ENCODE measurements at regions not wholly inside any gene's neighbourhood (a gene's known extent, or its start where the extent isn't known, plus 50 kb on each side); places are given as distances from the start of the nearest gene placed in this dataset.
"Not testable (repeated sequence)": the region's sequence is repeated elsewhere in the genome, so short reads cannot be mapped to it uniquely, and the experiment has no call there.

DNA sequence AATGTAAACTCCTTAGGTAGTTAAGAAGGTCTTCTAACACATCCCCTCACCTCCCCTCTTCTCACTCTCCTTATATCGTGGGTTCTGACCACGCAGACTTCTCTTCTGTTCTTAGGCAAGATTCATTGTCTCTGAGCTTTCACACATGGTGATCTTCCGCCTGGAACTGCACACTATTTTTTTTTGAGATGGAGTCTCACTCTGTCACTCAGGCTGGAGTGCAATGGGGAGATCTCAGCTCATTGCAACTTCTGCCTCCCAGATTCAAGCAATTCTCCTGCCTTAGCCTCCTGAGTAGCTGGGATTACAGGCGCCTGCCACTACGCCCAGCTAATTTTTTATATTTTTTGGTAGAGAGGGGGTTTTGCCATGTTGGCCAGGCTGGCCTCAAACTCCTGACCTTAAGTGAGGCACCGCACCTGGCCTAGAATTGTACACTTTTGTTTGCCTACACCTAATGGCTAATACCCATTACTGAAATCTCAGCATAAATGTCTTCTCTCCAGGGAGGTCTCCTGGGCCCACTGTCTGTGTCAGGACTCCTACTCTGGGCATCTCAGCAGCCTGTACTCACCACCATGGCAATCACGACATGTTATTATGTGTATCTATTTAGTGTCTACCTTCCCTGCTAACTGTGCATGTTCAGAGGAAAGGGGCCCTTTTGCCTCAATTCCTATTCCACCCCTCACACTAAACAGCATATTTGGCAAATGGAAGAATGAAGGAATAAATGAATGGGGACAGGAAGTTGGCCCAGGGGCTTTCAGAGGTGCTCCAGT lies 646.3 kb upstream of the DPP6 start:
- no peaks in the 10 kb centered on the region for H3K4me1 ChIP-seq (replicated peaks in 1 of 2)
- in situ Hi-C loops (cut with MboI; ENCODE audit: low pct_unique_long_range_greater_than_20kb in 2 of 9, low sequenced_read_pairs in 9 of 9, unreplicated experiment in 9 of 9): no loop called here
- ATAC-seq (replicated peaks in 6 of 8): no peak
- H3K27ac ChIP-seq: no peak overlapping the region
- WGBS, 10 experiments: 9 to 81% (median 41%) methylated on average over 2 to 6 of the region's 7 CpGs; no CpG with 5 or more reads in 4 of the 10 experiments
- H3K4me3 ChIP-seq: no peak overlapping the region

DNA sequence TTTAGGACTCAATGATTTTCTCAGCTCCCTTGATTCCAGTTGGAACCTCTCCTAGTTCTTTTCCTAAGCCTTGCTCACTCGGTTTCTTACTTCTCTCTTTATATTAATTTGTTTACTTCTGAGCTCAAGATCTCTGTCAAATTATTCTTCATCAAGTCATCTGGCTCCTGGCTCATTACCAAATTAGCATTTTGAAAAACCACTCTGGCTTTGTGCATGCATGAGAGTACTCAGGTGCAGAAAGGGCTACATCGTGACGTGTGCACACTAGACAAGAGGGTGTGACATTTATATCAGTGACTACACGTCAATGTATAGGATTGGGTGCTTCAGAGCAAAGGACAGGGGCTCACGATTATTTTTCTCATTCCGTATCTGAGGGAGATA lies 645.7 kb upstream of the DPP6 start:
- Histone ChIP-seq H3K4me3 (no peak overlapping the region), H3K27ac (no peak overlapping the region), H3K4me1 (replicated peaks in 1 of 2) (no peaks in the 10 kb centered on the region)
- 11 to 85% (median 38%) methylated on average over 1 to 6 of the region's 6 CpGs; no CpG with 5 or more reads in 2 of the 10 experiments for WGBS, 10 experiments
- in situ Hi-C loops (cut with MboI; ENCODE audit: low pct_unique_long_range_greater_than_20kb in 2 of 9, low sequenced_read_pairs in 9 of 9, unreplicated experiment in 9 of 9): no loop called here
- ATAC-seq (replicated peaks in 6 of 8): no peak

DNA sequence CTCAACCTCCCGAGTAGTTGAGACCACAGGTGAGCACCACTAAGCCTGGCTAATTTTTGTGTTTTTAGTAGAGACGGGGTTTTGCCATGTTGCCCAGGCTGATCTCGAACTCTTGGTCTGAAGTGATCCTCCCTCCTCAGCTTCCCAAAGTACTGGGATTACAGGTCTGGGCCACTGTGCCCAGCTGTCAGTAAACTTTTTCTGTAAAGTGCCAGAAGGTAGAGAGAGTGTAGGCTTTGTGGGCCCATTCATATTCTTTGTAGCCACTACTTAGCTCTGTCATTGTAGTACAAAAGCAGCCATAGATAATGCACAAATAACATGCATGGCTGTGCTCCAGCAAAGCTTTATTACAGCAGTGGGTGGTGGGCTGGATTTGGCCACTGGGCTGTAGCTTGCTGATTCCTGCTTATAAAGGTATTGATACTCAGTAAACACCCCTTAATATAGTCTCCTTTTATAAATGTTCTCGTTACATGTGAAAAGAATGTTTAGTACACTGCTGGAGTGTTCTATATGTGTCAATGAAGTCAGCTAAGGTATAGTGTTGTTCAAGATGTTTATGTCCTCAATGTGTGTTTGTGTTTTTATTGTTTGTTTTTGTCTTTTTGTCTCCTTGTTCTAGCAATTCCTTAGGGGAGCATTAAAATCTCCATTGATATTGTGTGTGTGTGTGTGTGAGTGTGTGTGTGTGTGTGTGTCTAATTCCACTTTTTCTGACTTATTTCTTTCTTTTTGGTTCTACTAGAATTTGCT lies 644.7 kb upstream of the DPP6 start:
- in situ Hi-C loops (cut with MboI; ENCODE audit: low pct_unique_long_range_greater_than_20kb in 2 of 9, low sequenced_read_pairs in 9 of 9, unreplicated experiment in 9 of 9): no loop called here

DNA sequence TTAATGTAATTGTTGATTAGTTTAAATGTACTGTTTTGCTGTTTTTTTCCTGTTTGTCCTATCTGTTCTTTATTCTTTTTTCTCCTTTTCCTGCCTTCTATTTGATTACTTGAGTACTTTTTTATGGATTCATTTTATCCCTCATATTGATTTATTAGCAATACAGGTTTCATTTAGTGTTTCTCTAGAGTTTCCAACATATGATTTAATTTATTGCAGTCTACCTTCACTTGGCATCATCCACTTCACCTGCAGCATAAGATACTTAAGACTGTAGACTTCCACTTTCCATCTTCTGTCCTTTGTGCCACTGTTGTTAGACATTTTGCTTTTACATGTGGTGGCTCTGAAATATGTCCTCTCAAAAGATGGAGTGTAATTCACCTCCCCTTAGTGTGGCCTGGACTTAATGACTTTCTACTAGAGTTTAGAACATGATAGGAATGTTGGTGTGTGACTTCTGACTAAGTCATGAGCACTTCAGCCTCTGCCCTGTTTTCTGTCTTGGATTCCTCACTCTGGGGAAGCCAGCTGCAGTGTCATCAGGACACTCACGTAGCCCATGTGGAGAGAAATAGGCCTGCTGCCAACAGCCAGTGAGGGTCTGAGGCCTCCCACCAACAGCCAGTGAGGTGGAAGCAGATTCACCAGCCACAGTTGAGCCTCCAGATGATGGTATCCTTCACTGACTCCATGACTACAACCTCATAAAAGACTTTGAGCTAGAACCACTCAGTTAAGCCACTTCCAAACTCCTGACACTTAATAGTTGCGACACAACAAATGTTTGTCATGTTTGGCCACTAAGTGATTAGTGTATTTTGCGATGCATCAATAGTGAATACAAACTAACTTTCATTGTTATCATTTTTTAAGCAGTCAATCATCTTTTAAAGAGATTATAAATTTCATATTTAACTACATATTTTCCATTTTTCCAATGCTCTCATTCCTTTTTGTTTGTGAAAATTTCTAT lies 643.5 kb upstream of the DPP6 start:
- no peak for ATAC-seq (replicated peaks in 6 of 8)
- Histone ChIP-seq H3K4me3 (no peak overlapping the region), H3K27ac (no peak overlapping the region), H3K4me1 (replicated peaks in 1 of 2) (no peaks in the 10 kb centered on the region)
- in situ Hi-C loops (cut with MboI; ENCODE audit: low pct_unique_long_range_greater_than_20kb in 2 of 9, low sequenced_read_pairs in 9 of 9, unreplicated experiment in 9 of 9): no loop called here
- WGBS, 10 experiments: 5 to 90% (median 31%) methylated on average over 1 to 3 of the region's 3 CpGs; no CpG with 5 or more reads in 2 of the 10 experiments

More for the DNA sequence above, 644.7 kb upstream of the DPP6 start:
- H3K4me1 ChIP-seq (replicated peaks in 1 of 2): no peaks in the 10 kb centered on the region
- no peak for ATAC-seq (replicated peaks in 6 of 8)
- WGBS, 10 experiments: 0 to 86% (median 9%) methylated on average over 1 to 4 of the region's 4 CpGs; no CpG with 5 or more reads in 3 of the 10 experiments
- H3K27ac ChIP-seq: no peak overlapping the region
- H3K4me3 ChIP-seq: no peak overlapping the region

DNA sequence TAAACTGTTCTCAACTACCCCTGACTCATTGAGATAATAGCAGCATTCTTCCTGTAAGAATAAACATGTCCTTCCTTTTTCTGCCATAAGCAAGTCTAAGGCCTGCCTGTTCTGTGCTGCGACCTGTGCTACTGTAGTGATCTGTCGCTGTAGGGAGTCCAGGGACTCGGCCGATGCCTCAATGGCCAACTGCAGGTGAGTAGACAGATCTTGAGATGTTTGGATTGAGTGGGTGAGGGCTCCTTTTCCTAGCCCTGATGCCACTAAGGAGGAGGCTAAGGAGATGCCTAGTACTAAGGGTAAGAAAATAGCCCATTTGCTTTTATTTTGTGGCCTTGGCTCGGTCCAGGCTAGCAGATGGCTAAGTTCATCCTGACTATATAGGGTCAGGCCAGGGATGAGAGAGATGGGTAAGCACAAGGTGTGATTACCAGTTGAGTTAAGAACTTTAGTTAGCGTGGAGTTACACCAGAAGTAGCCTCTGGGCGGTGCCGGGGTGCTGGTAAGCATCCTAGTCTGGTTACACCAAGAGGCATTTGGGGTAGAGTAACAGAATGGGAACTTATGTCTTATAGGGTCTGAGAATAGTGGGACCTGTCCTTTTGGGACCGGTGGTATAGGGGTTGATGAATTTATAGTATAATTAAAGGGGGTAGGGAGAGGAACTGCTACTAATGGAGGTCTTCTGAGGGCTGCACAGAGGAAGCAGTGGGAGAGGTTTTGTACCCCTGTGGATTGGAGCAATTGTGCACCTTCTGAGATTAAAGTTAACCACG lies 642.4 kb upstream of the DPP6 start:
- 0 to 84% (median 63%) methylated on average over 1 to 9 of the region's 10 CpGs; no CpG with 5 or more reads in 3 of the 10 experiments for whole genome bisulfite sequencing, 10 experiments
- H3K27ac ChIP-seq; ATAC-seq (replicated peaks in 6 of 8); in situ Hi-C loops (cut with MboI; ENCODE audit: low pct_unique_long_range_greater_than_20kb in 2 of 9, low sequenced_read_pairs in 9 of 9, unreplicated experiment in 9 of 9); H3K4me3 ChIP-seq; H3K4me1 ChIP-seq (replicated peaks in 1 of 2): not testable (repeated sequence)

DNA sequence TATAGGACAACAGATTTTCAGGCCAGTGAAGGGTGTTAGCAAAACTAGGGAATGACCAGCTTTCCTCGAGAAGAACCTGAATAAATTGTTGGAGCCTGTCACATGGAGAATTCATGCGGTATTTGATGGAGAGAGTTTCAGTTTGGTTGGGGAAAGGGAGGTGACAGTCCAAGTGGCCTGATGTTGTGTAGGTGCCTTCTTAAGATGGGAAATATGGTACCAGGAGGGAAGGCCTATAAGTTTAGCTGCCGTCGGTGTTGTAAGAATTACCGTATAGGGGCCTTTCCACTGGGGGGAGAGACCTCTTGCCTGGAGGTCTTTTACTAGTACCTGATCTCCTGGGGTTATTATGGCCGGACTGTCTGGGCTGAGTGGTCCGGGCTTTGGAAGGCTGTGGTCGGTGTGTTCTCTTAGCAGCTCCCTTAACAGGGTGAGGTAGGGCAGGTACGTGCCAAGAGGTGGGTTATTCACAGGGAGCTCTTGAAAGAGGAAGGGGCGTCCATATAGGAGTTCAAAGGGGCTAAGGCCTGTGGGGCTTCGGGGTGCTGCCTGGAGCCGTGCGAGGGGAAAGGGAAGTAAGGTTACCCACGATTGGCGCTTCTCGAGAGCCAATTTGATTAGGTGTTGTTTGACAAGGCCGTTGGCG lies 641.1 kb upstream of the DPP6 start:
- H3K4me1 ChIP-seq (replicated peaks in 1 of 2); H3K27ac ChIP-seq; in situ Hi-C loops (cut with MboI; ENCODE audit: low pct_unique_long_range_greater_than_20kb in 2 of 9, low sequenced_read_pairs in 9 of 9, unreplicated experiment in 9 of 9); ATAC-seq (replicated peaks in 6 of 8); H3K4me3 ChIP-seq: not testable (repeated sequence)
- 0 to 100% (median 66%) methylated on average over 1 to 10 of the region's 18 CpGs for WGBS, 10 experiments

DNA sequence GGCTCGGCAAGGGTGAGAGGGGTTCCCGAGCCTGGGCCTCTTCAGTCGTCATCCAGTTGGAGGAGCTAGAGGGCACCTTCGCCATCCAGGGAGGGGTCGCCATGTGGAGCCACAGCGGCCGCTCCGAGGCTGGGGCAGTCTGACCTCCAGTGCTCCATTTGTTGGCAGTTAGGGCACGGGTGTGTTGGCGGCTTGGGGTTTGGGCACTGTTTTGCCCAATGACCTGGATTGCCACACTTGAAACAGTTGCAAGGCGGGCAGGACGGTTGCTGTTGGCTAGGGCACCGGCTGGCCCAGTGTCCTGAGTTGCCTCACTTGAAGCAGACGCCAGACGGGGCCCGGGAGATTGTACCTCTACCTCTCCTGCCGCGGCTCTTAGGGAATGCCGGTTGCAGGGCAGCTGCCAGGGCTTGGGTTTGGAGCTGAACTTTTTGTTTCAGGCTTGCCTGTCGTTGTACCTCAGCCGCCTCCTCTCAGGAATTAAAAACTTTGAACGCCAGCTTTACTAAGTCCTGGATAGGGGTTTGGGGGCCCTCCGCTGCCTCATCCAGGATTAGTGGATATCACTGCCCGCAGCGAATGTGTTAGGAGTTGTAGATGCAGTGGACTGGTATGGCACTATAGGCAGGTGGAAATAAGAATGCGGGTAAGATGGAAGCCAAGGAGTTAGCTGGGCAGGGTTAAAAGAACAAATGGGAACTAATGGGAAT lies 639.9 kb upstream of the DPP6 start:
- in situ Hi-C loops (cut with MboI; ENCODE audit: low pct_unique_long_range_greater_than_20kb in 2 of 9, low sequenced_read_pairs in 9 of 9, unreplicated experiment in 9 of 9); H3K27ac ChIP-seq; H3K4me3 ChIP-seq; ATAC-seq (replicated peaks in 6 of 8); H3K4me1 ChIP-seq (replicated peaks in 1 of 2): not testable (repeated sequence)
- 0 to 100% (median 95%) methylated on average over 1 to 7 of the region's 26 CpGs; no CpG with 5 or more reads in 2 of the 10 experiments for WGBS, 10 experiments

DNA sequence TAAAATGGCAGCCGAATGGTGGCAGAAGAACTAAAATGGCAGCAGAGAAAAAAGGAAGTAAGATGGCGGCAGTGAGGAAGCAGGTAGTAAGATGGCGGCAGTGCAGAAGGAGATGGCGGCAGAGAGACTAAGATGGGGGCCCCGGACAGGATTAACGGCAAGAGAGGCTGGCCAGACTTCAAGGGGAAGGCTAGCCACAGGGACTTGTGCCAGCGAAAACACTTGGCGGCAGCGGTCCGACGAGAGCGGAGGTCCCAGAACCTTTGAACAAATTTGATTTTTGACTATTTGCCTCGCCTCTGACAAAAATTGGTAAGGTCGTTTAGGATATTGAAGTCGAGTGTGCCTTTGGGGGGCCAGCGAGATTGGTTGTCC lies 639.4 kb upstream of the DPP6 start:
- H3K4me1 ChIP-seq (replicated peaks in 1 of 2); in situ Hi-C loops (cut with MboI; ENCODE audit: low pct_unique_long_range_greater_than_20kb in 2 of 9, low sequenced_read_pairs in 9 of 9, unreplicated experiment in 9 of 9); ATAC-seq (replicated peaks in 6 of 8); H3K27ac ChIP-seq; H3K4me3 ChIP-seq: not testable (repeated sequence)
- 52 to 91% (median 84%) methylated on average over 1 to 12 of the region's 16 CpGs; no CpG with 5 or more reads in 2 of the 10 experiments for WGBS, 10 experiments

DNA sequence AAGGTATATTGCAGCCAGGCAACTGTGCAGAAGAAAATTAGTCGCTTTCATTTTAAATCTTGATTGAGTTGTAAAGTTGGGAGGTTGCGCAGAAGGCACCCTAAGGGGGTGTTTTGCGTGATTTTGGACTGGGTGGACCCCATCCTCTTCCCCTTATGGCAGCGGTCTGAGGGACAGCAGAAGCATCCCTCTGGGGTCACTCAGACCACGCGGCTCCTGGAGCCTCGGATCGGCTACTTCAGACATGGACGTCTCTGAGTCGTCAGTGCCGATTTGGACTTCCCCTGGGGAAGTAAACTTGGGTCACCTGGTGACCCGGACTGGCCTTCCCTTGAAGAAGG lies 639.0 kb upstream of the DPP6 start:
- ATAC-seq (replicated peaks in 6 of 8): no peak
- Histone ChIP-seq H3K4me3 (no peak overlapping the region), H3K4me1 (replicated peaks in 1 of 2) (no peaks in the 10 kb centered on the region), H3K27ac (no peak overlapping the region)
- 20 to 83% (median 37%) methylated on average over 1 to 2 of the region's 12 CpGs; no CpG with 5 or more reads in 6 of the 10 experiments for WGBS, 10 experiments
- in situ Hi-C loops (cut with MboI; ENCODE audit: low pct_unique_long_range_greater_than_20kb in 2 of 9, low sequenced_read_pairs in 9 of 9, unreplicated experiment in 9 of 9): no loop called here

DNA sequence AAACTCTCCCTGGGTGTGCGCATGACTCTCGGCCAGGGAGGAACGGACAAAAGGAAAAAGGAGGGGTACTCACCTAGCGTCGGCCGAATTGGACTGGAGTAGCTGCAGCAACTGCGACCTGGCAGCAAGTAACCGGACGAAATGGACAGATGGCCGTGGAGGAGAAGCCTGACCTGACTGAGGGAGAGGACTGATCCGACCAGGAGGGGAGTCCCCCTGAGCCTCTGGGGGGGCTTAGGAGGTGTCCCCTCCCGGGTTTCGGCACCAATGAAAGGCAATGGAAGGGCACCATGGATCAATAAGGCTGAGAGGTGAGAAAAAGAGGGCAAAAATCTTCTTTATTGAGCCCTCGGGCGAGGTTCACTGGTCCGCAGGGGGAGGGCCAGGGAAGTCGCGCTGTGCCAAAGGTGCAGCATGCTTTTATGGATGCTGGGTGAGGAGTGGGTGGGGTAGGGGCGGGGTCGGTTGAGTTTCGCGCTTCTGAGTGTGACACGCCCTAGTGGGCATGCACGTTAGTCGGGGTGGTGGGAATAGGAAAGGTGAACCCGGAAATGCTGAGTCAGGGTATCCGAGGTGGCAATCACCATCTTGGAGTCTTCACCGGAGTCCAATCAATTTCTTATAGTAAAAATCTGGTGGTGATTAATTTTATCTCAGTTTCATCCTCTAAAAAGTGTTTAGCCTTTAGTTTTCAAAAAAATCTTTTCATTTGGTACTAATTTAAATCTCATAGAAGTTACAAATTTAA lies 638.5 kb upstream of the DPP6 start:
- 40 to 88% (median 80%) methylated on average over 1 to 5 of the region's 28 CpGs; no CpG with 5 or more reads in 2 of the 10 experiments for WGBS, 10 experiments
- Histone ChIP-seq H3K4me1 (replicated peaks in 1 of 2) (no peaks in the 10 kb centered on the region), H3K27ac (no peak overlapping the region), H3K4me3 (no peak overlapping the region)
- ATAC-seq (replicated peaks in 6 of 8): no peak
- in situ Hi-C loops (cut with MboI; ENCODE audit: low pct_unique_long_range_greater_than_20kb in 2 of 9, low sequenced_read_pairs in 9 of 9, unreplicated experiment in 9 of 9): no loop called here

DNA sequence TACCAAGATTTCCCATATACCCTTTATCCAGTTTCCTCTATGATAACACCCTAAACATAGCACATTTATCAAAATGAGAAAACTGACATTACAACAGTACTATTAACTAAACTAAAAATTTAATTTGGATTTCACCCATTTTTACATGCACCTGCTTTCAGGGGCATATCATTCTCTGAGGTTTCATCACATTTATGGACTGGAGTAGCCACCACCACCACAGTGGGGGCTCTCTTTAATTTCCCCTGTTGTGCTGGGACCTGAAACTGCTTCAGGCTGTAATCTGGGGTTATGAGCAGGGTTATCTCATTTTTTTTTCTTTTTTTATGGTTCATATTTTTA lies 637.9 kb upstream of the DPP6 start:
- Histone ChIP-seq H3K4me3 (no peak overlapping the region), H3K27ac (no peak overlapping the region), H3K4me1 (replicated peaks in 1 of 2) (no peaks in the 10 kb centered on the region)
- in situ Hi-C loops (cut with MboI; ENCODE audit: low pct_unique_long_range_greater_than_20kb in 2 of 9, low sequenced_read_pairs in 9 of 9, unreplicated experiment in 9 of 9): no loop called here
- ATAC-seq (replicated peaks in 6 of 8): no peak

Data from motor neuron (in vitro differentiated cells).